HG03280 (cell line): ENCODE measurements at regions not wholly inside any gene's neighbourhood (a gene's known extent, or its start where the extent isn't known, plus 50 kb on each side); places are given as distances from the start of the nearest gene placed in this dataset.

Source experiments
- ATAC-seq: cut with Tn5 transposase; IDR thresholded peaks from one replicate; pipeline ENCODE4 v1.9.1; 2021; ENCODE audit warnings: mild to moderate bottlenecking, moderate library complexity; ENCODE audit not compliant: unreplicated experiment

GRCh38 chr5:88376728-88377127 is 108.1 kb upstream of the TMEM161B start:
- ATAC-seq = no peak

GRCh38 chr5:88374391-88374790 is 105.7 kb upstream of the TMEM161B start:
- ATAC-seq = no peak

- no peak for ATAC-seq
Measured at GRCh38 chr5:88370824-88371223, 102.2 kb upstream of the TMEM161B start.

- ATAC-seq = no peak
Measured at GRCh38 chr5:88368201-88368600, 99.6 kb upstream of the TMEM161B start.

- ATAC-seq = no peak
Measured at GRCh38 chr5:88364991-88365390, 96.3 kb upstream of the TMEM161B start.

- no peak for ATAC-seq
Measured at GRCh38 chr5:88355490-88356050, 86.9 kb upstream of the TMEM161B start.

GRCh38 chr5:88325868-88326267 is 57.2 kb upstream of the TMEM161B start:
- no peak for ATAC-seq

- no peak for ATAC-seq
Measured at GRCh38 chr5:88322785-88323184, 54.1 kb upstream of the TMEM161B start.
